ENCODE measurements at regions not wholly inside any gene's neighbourhood (a gene's known extent, or its start where the extent isn't known, plus 50 kb on each side); places are given as distances from the start of the nearest gene placed in this dataset.

DNA sequence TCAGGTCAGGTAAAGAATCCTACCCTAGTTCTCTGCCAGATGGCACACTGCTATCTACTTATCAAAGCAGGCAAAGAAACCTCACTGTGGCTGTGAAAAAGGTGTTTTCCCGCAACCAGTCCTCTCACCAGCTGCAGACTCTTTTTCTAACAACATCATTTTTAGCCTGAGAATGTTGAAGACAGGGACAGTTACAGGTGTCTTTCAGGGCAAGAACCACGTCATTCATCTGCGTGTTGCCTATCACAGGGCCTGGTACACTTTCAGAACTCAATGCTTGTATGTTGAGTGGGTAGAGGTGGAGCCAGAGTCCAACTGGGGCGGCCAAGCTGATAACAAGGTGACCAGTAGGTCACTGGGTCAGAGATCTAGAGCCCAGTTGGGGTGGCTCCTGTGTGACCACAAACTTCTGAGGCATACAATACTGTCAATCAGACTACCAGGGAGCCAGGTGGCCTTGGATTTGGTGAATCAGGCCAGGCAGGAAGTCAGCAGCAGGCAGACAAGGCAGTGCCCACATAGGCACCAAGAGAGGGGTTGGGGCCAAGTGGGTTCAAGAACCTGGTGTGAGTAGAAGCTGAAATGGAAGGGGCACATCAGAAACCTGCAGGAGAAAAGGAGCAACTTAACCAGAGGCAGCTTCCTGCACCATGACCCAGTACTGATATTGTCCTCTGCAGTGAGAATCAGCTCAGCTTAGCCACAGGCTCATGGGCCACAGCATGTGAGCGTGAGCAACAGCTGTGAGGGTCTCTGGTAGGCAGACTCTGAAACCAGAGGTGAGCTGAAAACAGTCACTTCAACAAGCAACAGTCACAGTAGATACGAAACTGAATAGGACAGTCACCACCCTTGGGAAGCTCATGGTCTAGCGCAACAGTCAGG lies 123.6 kb downstream of the DTL start:
- H3K4me3 ChIP-seq = no peak overlapping the region
- peaks cover 5% of the 10 kb centered on the region for H3K27me3 Mint-ChIP-seq (ENCODE audit: insufficient read depth, low read depth, poor library complexity)
- H3K4me3 Mint-ChIP-seq = no peak overlapping the region
- no peaks in the 10 kb centered on the region; the same call in 2 of the 3 replicates for H3K4me1 Mint-ChIP-seq
- no peaks in the 10 kb centered on the region for H3K27me3 ChIP-seq (ENCODE audit: insufficient read depth)
- H3K36me3 Mint-ChIP-seq (ENCODE audit: low read depth) = no peaks in the 10 kb centered on the region
- no peak overlapping the region for H3K27ac Mint-ChIP-seq
- H3K9me2 ChIP-seq (ENCODE audit: insufficient read depth) = no peaks in the 10 kb centered on the region
- ATAC-seq (no peak), DNase-seq (ENCODE audit: low spot score) (no peak)
- no peaks in the 10 kb centered on the region for H3K36me3 ChIP-seq (ENCODE audit: insufficient read depth)
- H2AFZ ChIP-seq = no peak overlapping the region
- H3K9me3 Mint-ChIP-seq = no peaks in the 10 kb centered on the region
- TF ChIP-seq, protein P1, sequence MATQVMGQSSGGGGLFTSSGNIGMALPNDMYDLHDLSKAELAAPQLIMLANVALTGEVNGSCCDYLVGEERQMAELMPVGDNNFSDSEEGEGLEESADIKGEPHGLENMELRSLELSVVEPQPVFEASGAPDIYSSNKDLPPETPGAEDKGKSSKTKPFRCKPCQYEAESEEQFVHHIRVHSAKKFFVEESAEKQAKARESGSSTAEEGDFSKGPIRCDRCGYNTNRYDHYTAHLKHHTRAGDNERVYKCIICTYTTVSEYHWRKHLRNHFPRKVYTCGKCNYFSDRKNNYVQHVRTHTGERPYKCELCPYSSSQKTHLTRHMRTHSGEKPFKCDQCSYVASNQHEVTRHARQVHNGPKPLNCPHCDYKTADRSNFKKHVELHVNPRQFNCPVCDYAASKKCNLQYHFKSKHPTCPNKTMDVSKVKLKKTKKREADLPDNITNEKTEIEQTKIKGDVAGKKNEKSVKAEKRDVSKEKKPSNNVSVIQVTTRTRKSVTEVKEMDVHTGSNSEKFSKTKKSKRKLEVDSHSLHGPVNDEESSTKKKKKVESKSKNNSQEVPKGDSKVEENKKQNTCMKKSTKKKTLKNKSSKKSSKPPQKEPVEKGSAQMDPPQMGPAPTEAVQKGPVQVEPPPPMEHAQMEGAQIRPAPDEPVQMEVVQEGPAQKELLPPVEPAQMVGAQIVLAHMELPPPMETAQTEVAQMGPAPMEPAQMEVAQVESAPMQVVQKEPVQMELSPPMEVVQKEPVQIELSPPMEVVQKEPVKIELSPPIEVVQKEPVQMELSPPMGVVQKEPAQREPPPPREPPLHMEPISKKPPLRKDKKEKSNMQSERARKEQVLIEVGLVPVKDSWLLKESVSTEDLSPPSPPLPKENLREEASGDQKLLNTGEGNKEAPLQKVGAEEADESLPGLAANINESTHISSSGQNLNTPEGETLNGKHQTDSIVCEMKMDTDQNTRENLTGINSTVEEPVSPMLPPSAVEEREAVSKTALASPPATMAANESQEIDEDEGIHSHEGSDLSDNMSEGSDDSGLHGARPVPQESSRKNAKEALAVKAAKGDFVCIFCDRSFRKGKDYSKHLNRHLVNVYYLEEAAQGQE (IDR thresholded peaks at IDR 0.05; ENCODE audit: unreplicated experiment) = no peak
- no peak for TF ChIP-seq ZNF114 (CRISPR knock-in tag; IDR thresholded peaks at IDR 0.05)
- TF ChIP-seq, protein P2, sequence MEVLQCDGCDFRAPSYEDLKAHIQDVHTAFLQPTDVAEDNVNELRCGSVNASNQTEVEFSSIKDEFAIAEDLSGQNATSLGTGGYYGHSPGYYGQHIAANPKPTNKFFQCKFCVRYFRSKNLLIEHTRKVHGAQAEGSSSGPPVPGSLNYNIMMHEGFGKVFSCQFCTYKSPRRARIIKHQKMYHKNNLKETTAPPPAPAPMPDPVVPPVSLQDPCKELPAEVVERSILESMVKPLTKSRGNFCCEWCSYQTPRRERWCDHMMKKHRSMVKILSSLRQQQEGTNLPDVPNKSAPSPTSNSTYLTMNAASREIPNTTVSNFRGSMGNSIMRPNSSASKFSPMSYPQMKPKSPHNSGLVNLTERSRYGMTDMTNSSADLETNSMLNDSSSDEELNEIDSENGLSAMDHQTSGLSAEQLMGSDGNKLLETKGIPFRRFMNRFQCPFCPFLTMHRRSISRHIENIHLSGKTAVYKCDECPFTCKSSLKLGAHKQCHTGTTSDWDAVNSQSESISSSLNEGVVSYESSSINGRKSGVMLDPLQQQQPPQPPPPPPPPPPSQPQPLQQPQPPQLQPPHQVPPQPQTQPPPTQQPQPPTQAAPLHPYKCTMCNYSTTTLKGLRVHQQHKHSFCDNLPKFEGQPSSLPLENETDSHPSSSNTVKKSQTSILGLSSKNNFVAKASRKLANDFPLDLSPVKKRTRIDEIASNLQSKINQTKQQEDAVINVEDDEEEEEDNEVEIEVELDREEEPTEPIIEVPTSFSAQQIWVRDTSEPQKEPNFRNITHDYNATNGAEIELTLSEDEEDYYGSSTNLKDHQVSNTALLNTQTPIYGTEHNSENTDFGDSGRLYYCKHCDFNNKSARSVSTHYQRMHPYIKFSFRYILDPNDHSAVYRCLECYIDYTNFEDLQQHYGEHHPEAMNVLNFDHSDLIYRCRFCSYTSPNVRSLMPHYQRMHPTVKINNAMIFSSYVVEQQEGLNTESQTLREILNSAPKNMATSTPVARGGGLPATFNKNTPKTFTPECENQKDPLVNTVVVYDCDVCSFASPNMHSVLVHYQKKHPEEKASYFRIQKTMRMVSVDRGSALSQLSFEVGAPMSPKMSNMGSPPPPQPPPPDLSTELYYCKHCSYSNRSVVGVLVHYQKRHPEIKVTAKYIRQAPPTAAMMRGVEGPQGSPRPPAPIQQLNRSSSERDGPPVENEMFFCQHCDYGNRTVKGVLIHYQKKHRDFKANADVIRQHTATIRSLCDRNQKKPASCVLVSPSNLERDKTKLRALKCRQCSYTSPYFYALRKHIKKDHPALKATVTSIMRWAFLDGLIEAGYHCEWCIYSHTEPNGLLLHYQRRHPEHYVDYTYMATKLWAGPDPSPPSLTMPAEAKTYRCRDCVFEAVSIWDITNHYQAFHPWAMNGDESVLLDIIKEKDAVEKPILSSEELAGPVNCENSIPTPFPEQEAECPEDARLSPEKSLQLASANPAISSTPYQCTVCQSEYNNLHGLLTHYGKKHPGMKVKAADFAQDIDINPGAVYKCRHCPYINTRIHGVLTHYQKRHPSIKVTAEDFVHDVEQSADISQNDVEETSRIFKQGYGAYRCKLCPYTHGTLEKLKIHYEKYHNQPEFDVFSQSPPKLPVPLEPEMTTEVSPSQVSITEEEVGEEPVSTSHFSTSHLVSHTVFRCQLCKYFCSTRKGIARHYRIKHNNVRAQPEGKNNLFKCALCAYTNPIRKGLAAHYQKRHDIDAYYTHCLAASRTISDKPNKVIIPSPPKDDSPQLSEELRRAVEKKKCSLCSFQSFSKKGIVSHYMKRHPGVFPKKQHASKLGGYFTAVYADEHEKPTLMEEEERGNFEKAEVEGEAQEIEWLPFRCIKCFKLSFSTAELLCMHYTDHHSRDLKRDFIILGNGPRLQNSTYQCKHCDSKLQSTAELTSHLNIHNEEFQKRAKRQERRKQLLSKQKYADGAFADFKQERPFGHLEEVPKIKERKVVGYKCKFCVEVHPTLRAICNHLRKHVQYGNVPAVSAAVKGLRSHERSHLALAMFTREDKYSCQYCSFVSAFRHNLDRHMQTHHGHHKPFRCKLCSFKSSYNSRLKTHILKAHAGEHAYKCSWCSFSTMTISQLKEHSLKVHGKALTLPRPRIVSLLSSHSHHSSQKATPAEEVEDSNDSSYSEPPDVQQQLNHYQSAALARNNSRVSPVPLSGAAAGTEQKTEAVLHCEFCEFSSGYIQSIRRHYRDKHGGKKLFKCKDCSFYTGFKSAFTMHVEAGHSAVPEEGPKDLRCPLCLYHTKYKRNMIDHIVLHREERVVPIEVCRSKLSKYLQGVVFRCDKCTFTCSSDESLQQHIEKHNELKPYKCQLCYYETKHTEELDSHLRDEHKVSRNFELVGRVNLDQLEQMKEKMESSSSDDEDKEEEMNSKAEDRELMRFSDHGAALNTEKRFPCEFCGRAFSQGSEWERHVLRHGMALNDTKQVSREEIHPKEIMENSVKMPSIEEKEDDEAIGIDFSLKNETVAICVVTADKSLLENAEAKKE (CRISPR knock-in tag; IDR thresholded peaks at IDR 0.05) = no peak
- no peak for TF ChIP-seq EZH2 (IDR thresholded peaks at IDR 0.05; ENCODE audit: low read depth, unreplicated experiment)
- TF ChIP-seq EZH2phosphoT487 (IDR thresholded peaks at IDR 0.05; ENCODE audit: unreplicated experiment) = no peak
- TF ChIP-seq CTCF (conservative IDR thresholded peaks at IDR 0.05; ENCODE audit: low read depth in 2 of 2) = no peak
- H3K4me2 ChIP-seq = no peak overlapping the region
- no peaks in the 10 kb centered on the region for H3K79me2 ChIP-seq (replicated peaks; ENCODE audit: insufficient read depth)
- H4K20me1 ChIP-seq (replicated peaks; ENCODE audit: insufficient read depth) = no peaks in the 10 kb centered on the region
- no peak overlapping the region for H3K27ac ChIP-seq (ENCODE audit: low read depth)
- no peaks in the 10 kb centered on the region for H3K4me1 ChIP-seq (ENCODE audit: insufficient read depth)
- no peaks in the 10 kb centered on the region for H3F3A ChIP-seq (replicated peaks; ENCODE audit: low read depth)
